IMR-90 (cell line): ENCODE measurements at regions not wholly inside any gene's neighbourhood (a gene's known extent, or its start where the extent isn't known, plus 50 kb on each side); places are given as distances from the start of the nearest gene placed in this dataset.

Experiments
- ATAC-seq: fragments of 200-7000 bp; cut with Tn5 transposase; 2 replicates; pipeline ENCODE4 v1.9.1; 2020; ENCODE audit warnings: low read depth, mild to moderate bottlenecking, moderate library complexity
- BruUV-seq: library from RNA; stranded (reverse); fragments of 400-500 nt; replicated peaks from 2 replicates; lab custom pipeline; 2021; lab: Mats Ljungman, UMichigan
- CTCF ChIA-PET: fragments of 300-600 bp; formaldehyde crosslinking; extraction: SDS; loops from one replicate; lab custom pipeline; 2021; ENCODE audit warnings: antibody characterized with exemption; lab: Yijun Ruan, JAX
- POLR2A ChIA-PET: fragments of 300-600 bp; sonication (Branson Sonifier 250); formaldehyde crosslinking; loops from one replicate; lab custom pipeline; 2022; ENCODE audit warnings: antibody characterized with exemption; ENCODE audit not compliant: unreplicated experiment; lab: Charles Lee
- DNase-seq: peaks from one replicate; pipeline ENCODE4 v3.0.0; 2013
- H2AFZ ChIP-seq: replicated peaks from 2 replicates; pipeline ENCODE3; 2013; ENCODE audit warnings: low read length, mild to moderate bottlenecking; ENCODE audit not compliant: poor library complexity
- H2AK5ac ChIP-seq: 2 replicates; pipeline ENCODE4 v1.6.1; 2013; ENCODE audit warnings: low read depth, low read length, inconsistent platforms
- H2AK9ac ChIP-seq: replicated peaks from 2 replicates; pipeline ENCODE3; 2013; ENCODE audit warnings: mild to moderate bottlenecking, low read depth, low read length, moderate library complexity; ENCODE audit not compliant: poor library complexity
- H2BK120ac ChIP-seq: 2 replicates; pipeline ENCODE4 v1.6.1; 2013; ENCODE audit warnings: low read depth, low read length, inconsistent platforms
- H2BK15ac ChIP-seq: 3 replicates; pipeline ENCODE4 v1.6.1; 2013; ENCODE audit warnings: low read depth, low read length, inconsistent platforms
- H2BK20ac ChIP-seq: 2 replicates; pipeline ENCODE4 v1.6.1; 2013; ENCODE audit warnings: low read depth, mild to moderate bottlenecking, inconsistent platforms, low read length, moderate library complexity
- H2BK5ac ChIP-seq: 2 replicates; pipeline ENCODE4 v1.6.1; 2013; ENCODE audit warnings: mild to moderate bottlenecking, low read depth, low read length, inconsistent platforms; ENCODE audit not compliant: poor library complexity, severe bottlenecking
- H3K14ac ChIP-seq: replicated peaks from 2 replicates; pipeline ENCODE4 v1.6.1; 2013; ENCODE audit warnings: low read depth, low read length, inconsistent platforms
- H3K18ac ChIP-seq: 2 replicates; pipeline ENCODE4 v1.6.1; 2013; ENCODE audit warnings: low read depth, low read length, control low read depth
- H3K23ac ChIP-seq: 2 replicates; pipeline ENCODE4 v1.6.1; 2013; ENCODE audit warnings: low read depth, low read length, inconsistent platforms
- H3K27ac ChIP-seq: 2 replicates; pipeline ENCODE4 v1.5.1; 2013; ENCODE audit warnings: mild to moderate bottlenecking, control low read depth, low read length; ENCODE audit not compliant: insufficient read depth
- H3K27me3 ChIP-seq: 2 replicates; pipeline ENCODE4 v1.6.1; 2013; ENCODE audit warnings: low read length; ENCODE audit not compliant: control insufficient read depth, insufficient read depth
- H3K36me3 ChIP-seq: 2 replicates; pipeline ENCODE4 v1.6.1; 2013; ENCODE audit warnings: low read length, mixed read lengths; ENCODE audit not compliant: control insufficient read depth, insufficient read depth
- H3K4ac ChIP-seq: 2 replicates; pipeline ENCODE4 v1.6.1; 2013; ENCODE audit warnings: low read depth, low read length, inconsistent platforms
- H3K4me1 ChIP-seq: 2 replicates; pipeline ENCODE4 v1.6.1; 2013; ENCODE audit warnings: low read length, mixed read lengths; ENCODE audit not compliant: control insufficient read depth, insufficient read depth
- H3K4me2 ChIP-seq: 2 replicates; pipeline ENCODE4 v1.6.1; 2013; ENCODE audit warnings: low read depth, mild to moderate bottlenecking, control low read depth, low read length, moderate library complexity
- H3K4me3 ChIP-seq: 2 replicates; pipeline ENCODE4 v1.5.1; 2013; ENCODE audit warnings: low read depth, mild to moderate bottlenecking, control low read depth, low read length, moderate library complexity; ENCODE audit not compliant: insufficient read depth
- H3K56ac ChIP-seq: 2 replicates; pipeline ENCODE4 v1.6.1; 2013; ENCODE audit warnings: low read length, inconsistent platforms; ENCODE audit not compliant: insufficient read depth; ENCODE audit errors: extremely low read depth
- H3K79me1 ChIP-seq, 2 experiments: 2 replicates each; pipeline ENCODE4 v1.6.1; 2013; ENCODE audit warnings: low read length in 2 of 2, inconsistent platforms in 1 of 2, low read depth in 1 of 2
- H3K9ac ChIP-seq: 2 replicates; pipeline ENCODE4 v1.6.1; 2013; ENCODE audit warnings: low read depth, low read length, control low read depth
- H3K9me1 ChIP-seq: 2 replicates; pipeline ENCODE4 v1.6.1; 2013; ENCODE audit warnings: low read length, inconsistent platforms; ENCODE audit not compliant: insufficient read depth
- H3K9me3 ChIP-seq: 2 replicates; pipeline ENCODE4 v1.6.1; 2013; ENCODE audit warnings: low read length; ENCODE audit not compliant: control insufficient read depth, insufficient read depth
- H4K20me1 ChIP-seq: 2 replicates; pipeline ENCODE4 v1.6.1; 2013; ENCODE audit warnings: low read length, inconsistent platforms; ENCODE audit not compliant: insufficient read depth
- H4K5ac ChIP-seq: 2 replicates; pipeline ENCODE4 v1.6.1; 2013; ENCODE audit warnings: mild to moderate bottlenecking, low read depth, low read length, control low read depth
- H4K8ac ChIP-seq, 2 experiments: 2 replicates each; pipeline ENCODE4 v1.6.1; 2013; ENCODE audit warnings: low read depth in 2 of 2, low read length in 2 of 2, control low read depth in 1 of 2, inconsistent platforms in 1 of 2
- H4K91ac ChIP-seq: 2 replicates; pipeline ENCODE4 v1.6.1; 2013; ENCODE audit warnings: low read depth, low read length, inconsistent platforms; ENCODE audit not compliant: insufficient read depth
- BHLHE40 ChIP-seq: fragments of 150-350 bp; IDR thresholded peaks from 2 replicates; pipeline ENCODE4 v1.6.1; 2016; ENCODE audit warnings: mild to moderate bottlenecking, low read depth, low read length
- CEBPB ChIP-seq: IDR thresholded peaks from 2 replicates; pipeline ENCODE4 v1.6.1; 2012; ENCODE audit warnings: low read depth, low read length, improper control_type of control experiment
- FOS ChIP-seq: fragments of 150-350 bp; IDR thresholded peaks from 2 replicates; pipeline ENCODE4 v1.6.1; 2016; ENCODE audit warnings: low read depth, low read length
- MAFK ChIP-seq: IDR thresholded peaks from 2 replicates; pipeline ENCODE4 v1.6.1; 2012; ENCODE audit warnings: low read depth, low read length, improper control_type of control experiment
- MAZ ChIP-seq: IDR thresholded peaks from 2 replicates; pipeline ENCODE4 v1.6.1; 2012; ENCODE audit warnings: low read depth, mild to moderate bottlenecking, low read length, improper control_type of control experiment, moderate library complexity, borderline replicate concordance
- MXI1 ChIP-seq: IDR thresholded peaks from 2 replicates; pipeline ENCODE4 v1.6.1; 2012; ENCODE audit warnings: low read depth, mild to moderate bottlenecking, low read length, moderate library complexity, borderline replicate concordance
- NFE2L2 ChIP-seq: fragments of 150-350 bp; IDR thresholded peaks from 2 replicates; pipeline ENCODE4 v1.6.1; 2016; ENCODE audit warnings: low read depth, mild to moderate bottlenecking, low read length
- POLR2A ChIP-seq: IDR thresholded peaks from 2 replicates; pipeline ENCODE4 v1.6.1; 2012; ENCODE audit warnings: mild to moderate bottlenecking, low read depth, low read length
- RAD21 ChIP-seq: IDR thresholded peaks from 2 replicates; pipeline ENCODE4 v1.6.1; 2012; ENCODE audit warnings: low read length, improper control_type of control experiment
- RCOR1 ChIP-seq: IDR thresholded peaks from 2 replicates; pipeline ENCODE4 v1.6.1; 2012; ENCODE audit warnings: mild to moderate bottlenecking, low read length, improper control_type of control experiment; ENCODE audit not compliant: insufficient replicate concordance
- RFX5 ChIP-seq: IDR thresholded peaks from 2 replicates; pipeline ENCODE4 v1.8.0; 2012; ENCODE audit warnings: low read depth, mild to moderate bottlenecking, low read length, moderate library complexity
- SMC3 ChIP-seq: fragments of 150-350 bp; IDR thresholded peaks from 2 replicates; pipeline ENCODE4 v1.6.1; 2016; ENCODE audit warnings: low read depth, mild to moderate bottlenecking, antibody characterized with exemption, low read length, moderate library complexity
- WGBS, 2 experiments: methylation state at CpG; one replicate each; pipeline versions ENCODE4 v1.1.5 to v1.1.7; 2013; ENCODE audit warnings: missing lambda C conversion rate in 2 of 2; ENCODE audit not compliant: insufficient read length in 1 of 2; ENCODE audit errors: extremely low coverage in 2 of 2; 5-methylcytosine and 5-hydroxymethylcytosine counted together
- dilution Hi-C: fragments of 300-500 bp; cut with HindIII; formaldehyde crosslinking; loops from one replicate; pipeline ENCODE4 v1.14.3; 2018; ENCODE audit warnings: low sequenced_read_pairs; ENCODE audit not compliant: unreplicated experiment
- in situ Hi-C: fragments of 300-500 bp; cut with MboI; formaldehyde crosslinking; loops from 3 replicates; pipeline ENCODE4 v1.14.3; 2019; ENCODE audit warnings: low sequenced_read_pairs, inconsistent platforms, mixed read lengths
- intact Hi-C: fragments of 100-400 bp; cut with micrococcal nuclease; formaldehyde crosslinking; loops from 2 replicates; pipeline ENCODE4 v1.10.0; 2022
- TF ChIP-seq, protein P1 (sequence below): conservative IDR thresholded peaks from 2 replicates; pipeline ENCODE4 v1.5.1; 2012; ENCODE audit warnings: mild to moderate bottlenecking, low read depth, low read length, improper control_type of control experiment
- TF ChIP-seq, protein P2 (sequence below): fragments of 150-350 bp; IDR thresholded peaks from 2 replicates; pipeline ENCODE4 v1.6.1; 2016; ENCODE audit warnings: low read depth, mild to moderate bottlenecking, low read length, moderate library complexity, borderline replicate concordance

DNA sequence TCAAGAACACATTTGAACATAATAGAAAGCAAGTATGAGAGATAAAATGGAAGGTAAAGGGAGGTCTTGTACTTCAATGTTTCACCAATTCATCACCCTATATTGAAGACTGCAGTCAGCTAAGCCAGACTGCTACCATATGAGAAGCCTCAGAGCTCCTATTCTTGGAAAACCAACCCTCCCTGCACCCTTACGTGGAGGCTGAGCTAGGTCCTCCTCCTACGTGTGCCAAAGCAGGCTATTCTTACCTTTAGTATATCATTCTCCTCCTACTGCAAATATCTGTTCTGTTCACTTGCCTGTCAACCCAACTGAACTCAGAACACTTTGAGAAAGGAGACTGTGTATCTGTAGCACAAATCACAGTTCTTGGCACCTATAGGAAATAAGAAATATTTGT is 255.8 kb upstream of the HNRNPA3 start:
- Histone ChIP-seq H3K56ac (no peak overlapping the region), H3K9me1 (no peaks in the 10 kb centered on the region; the same call in 1 of the 2 replicates), H3K9ac (no peak overlapping the region), H3K79me1 (no peaks in the 10 kb centered on the region), H4K91ac (no peak overlapping the region), H2AK9ac (no peak overlapping the region), H3K4me1 (no peaks in the 10 kb centered on the region), H2AFZ (no peak overlapping the region), H4K5ac (no peak overlapping the region), H3K27ac (no peak overlapping the region), H2BK20ac (no peak overlapping the region), H4K8ac (no peak overlapping the region), H4K20me1 (no peaks in the 10 kb centered on the region), H2AK5ac (no peak overlapping the region), H3K23ac (no peak overlapping the region), H3K14ac (no peak overlapping the region), H3K18ac (no peak overlapping the region), H3K9me3 (no peaks in the 10 kb centered on the region), H2BK15ac (no peak overlapping the region), H3K36me3 (no peaks in the 10 kb centered on the region), H3K4me3 (no peak overlapping the region), H3K27me3 (no peaks in the 10 kb centered on the region), H3K4me2 (no peak overlapping the region), H3K4ac (no peak overlapping the region), H2BK5ac (no peak overlapping the region), H2BK120ac (no peak overlapping the region)
- TF ChIP-seq MAZ (no peak), RFX5 (no peak), POLR2A (no peak), RCOR1 (no peak), FOS (no peak), SMC3 (no peak), CEBPB (no peak), RAD21 (no peak), MXI1 (no peak), BHLHE40 (no peak), MAFK (no peak), NFE2L2 (no peak)
- TF ChIP-seq, protein P1, sequence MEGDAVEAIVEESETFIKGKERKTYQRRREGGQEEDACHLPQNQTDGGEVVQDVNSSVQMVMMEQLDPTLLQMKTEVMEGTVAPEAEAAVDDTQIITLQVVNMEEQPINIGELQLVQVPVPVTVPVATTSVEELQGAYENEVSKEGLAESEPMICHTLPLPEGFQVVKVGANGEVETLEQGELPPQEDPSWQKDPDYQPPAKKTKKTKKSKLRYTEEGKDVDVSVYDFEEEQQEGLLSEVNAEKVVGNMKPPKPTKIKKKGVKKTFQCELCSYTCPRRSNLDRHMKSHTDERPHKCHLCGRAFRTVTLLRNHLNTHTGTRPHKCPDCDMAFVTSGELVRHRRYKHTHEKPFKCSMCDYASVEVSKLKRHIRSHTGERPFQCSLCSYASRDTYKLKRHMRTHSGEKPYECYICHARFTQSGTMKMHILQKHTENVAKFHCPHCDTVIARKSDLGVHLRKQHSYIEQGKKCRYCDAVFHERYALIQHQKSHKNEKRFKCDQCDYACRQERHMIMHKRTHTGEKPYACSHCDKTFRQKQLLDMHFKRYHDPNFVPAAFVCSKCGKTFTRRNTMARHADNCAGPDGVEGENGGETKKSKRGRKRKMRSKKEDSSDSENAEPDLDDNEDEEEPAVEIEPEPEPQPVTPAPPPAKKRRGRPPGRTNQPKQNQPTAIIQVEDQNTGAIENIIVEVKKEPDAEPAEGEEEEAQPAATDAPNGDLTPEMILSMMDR = no peak
- TF ChIP-seq, protein P2, sequence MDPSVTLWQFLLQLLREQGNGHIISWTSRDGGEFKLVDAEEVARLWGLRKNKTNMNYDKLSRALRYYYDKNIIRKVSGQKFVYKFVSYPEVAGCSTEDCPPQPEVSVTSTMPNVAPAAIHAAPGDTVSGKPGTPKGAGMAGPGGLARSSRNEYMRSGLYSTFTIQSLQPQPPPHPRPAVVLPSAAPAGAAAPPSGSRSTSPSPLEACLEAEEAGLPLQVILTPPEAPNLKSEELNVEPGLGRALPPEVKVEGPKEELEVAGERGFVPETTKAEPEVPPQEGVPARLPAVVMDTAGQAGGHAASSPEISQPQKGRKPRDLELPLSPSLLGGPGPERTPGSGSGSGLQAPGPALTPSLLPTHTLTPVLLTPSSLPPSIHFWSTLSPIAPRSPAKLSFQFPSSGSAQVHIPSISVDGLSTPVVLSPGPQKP = no peak
- dilution Hi-C loops (no loop called here), intact Hi-C loops (no loop called here), in situ Hi-C loops (no loop called here)
- ChIA-PET CTCF (interaction anchor here (0.6 kb wide), 1 partner anchor 329 kb away, joined by 3 read pairs; no protein-coding TSS in a partner anchor), POLR2A (no interaction called here)
- no peak for DNase-seq
- no TSS peak for BruUV-seq
- WGBS, 2 experiments = no CpG with 5 or more reads among the region's 2 CpGs
- no peak for ATAC-seq
